GM04504 (cell line): ENCODE measurements at regions not wholly inside any gene's neighbourhood (a gene's known extent, or its start where the extent isn't known, plus 50 kb on each side); places are given as distances from the start of the nearest gene placed in this dataset.
"Not testable (repeated sequence)": the region's sequence is repeated elsewhere in the genome, so short reads cannot be mapped to it uniquely, and the experiment has no call there.

Experiments
- DNase-seq: peaks from one replicate; pipeline ENCODE4 v3.0.0-alpha.2; 2012; ENCODE audit warnings: low read depth

- no peak for DNase-seq
These were observed 54.7 kb upstream of the NRIP1 start for GRCh38 chr21:15119486-15119885.

- no peak for DNase-seq
These were observed 56.4 kb upstream of the NRIP1 start for GRCh38 chr21:15121097-15121654.

GRCh38 chr21:15121655-15122120, 56.9 kb upstream of the NRIP1 start:
- no peak for DNase-seq

GRCh38 chr21:15122241-15122640, 57.4 kb upstream of the NRIP1 start:
- DNase-seq = no peak

GRCh38 chr21:15124731-15125130, 59.9 kb upstream of the NRIP1 start:
- no peak for DNase-seq

- DNase-seq = no peak
These were observed 62.1 kb upstream of the NRIP1 start for GRCh38 chr21:15126948-15127347.

- no peak for DNase-seq
These were observed 62.6 kb upstream of the NRIP1 start for GRCh38 chr21:15127437-15127836.

- DNase-seq = no peak
These were observed 63.5 kb upstream of the NRIP1 start for GRCh38 chr21:15128267-15128666.

- not testable (repeated sequence) for DNase-seq
These were observed 63.9 kb upstream of the NRIP1 start for GRCh38 chr21:15128714-15129113.

- no peak for DNase-seq
These were observed 65.5 kb upstream of the NRIP1 start for GRCh38 chr21:15130326-15130725.

- DNase-seq = no peak
These were observed 66.0 kb upstream of the NRIP1 start for GRCh38 chr21:15130751-15131150.

GRCh38 chr21:15132781-15133180, 68.0 kb upstream of the NRIP1 start:
- no peak for DNase-seq

GRCh38 chr21:15134701-15135470, 70.1 kb upstream of the NRIP1 start:
- DNase-seq = no peak

- DNase-seq = no peak
These were observed 71.2 kb upstream of the NRIP1 start for GRCh38 chr21:15135867-15136629.

- no peak for DNase-seq
These were observed 73.7 kb upstream of the NRIP1 start for GRCh38 chr21:15138490-15138889.

- no peak for DNase-seq
These were observed 75.1 kb upstream of the NRIP1 start for GRCh38 chr21:15139898-15140297.

- no peak for DNase-seq
These were observed 75.7 kb upstream of the NRIP1 start for GRCh38 chr21:15140321-15141019.

- DNase-seq = no peak
These were observed 76.6 kb upstream of the NRIP1 start for GRCh38 chr21:15141261-15141970.

GRCh38 chr21:15144026-15144425, 79.2 kb upstream of the NRIP1 start:
- no peak for DNase-seq

- no peak for DNase-seq
These were observed 83.6 kb upstream of the NRIP1 start for GRCh38 chr21:15148437-15148836.

GRCh38 chr21:15149600-15150224, 84.9 kb upstream of the NRIP1 start:
- DNase-seq = no peak
